ENCODE measurements at regions not wholly inside any gene's neighbourhood (a gene's known extent, or its start where the extent isn't known, plus 50 kb on each side); places are given as distances from the start of the nearest gene placed in this dataset.

DNA sequence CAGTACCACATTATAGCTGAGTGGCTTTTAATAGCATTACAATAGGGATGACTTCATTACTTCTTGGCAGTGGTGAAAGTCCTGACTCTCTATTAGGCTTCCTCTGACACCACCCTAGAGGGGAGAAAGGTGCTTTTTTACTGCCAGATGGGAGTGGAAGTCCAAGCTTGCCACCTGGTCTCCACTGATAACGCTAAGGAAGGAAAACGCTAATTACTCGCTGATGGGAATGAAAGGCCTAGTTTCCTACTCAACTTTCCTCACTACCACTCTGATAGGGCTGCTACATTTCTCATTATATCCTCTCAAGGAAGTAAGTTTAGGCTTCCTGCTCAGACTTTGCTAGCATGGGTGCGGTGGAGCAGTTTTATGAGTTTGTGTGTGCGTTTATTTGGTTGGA lies 62.3 kb upstream of the PAGE3 start:
- Histone ChIP-seq H3K4me3 (no peak overlapping the region), H3K4me1 (no peaks in the 10 kb centered on the region), H3K9me3 (no peaks in the 10 kb centered on the region), H3K36me3 (no peaks in the 10 kb centered on the region), H3K27ac (peak overlapping the region in 1 of 4 donors; percentile 31), H3K27me3 (no peaks in the 10 kb centered on the region)
- TF ChIP-seq, protein P1, sequence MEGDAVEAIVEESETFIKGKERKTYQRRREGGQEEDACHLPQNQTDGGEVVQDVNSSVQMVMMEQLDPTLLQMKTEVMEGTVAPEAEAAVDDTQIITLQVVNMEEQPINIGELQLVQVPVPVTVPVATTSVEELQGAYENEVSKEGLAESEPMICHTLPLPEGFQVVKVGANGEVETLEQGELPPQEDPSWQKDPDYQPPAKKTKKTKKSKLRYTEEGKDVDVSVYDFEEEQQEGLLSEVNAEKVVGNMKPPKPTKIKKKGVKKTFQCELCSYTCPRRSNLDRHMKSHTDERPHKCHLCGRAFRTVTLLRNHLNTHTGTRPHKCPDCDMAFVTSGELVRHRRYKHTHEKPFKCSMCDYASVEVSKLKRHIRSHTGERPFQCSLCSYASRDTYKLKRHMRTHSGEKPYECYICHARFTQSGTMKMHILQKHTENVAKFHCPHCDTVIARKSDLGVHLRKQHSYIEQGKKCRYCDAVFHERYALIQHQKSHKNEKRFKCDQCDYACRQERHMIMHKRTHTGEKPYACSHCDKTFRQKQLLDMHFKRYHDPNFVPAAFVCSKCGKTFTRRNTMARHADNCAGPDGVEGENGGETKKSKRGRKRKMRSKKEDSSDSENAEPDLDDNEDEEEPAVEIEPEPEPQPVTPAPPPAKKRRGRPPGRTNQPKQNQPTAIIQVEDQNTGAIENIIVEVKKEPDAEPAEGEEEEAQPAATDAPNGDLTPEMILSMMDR (IDR thresholded peaks at IDR 0.05) = no peak
- no peak for TF ChIP-seq POLR2A (IDR thresholded peaks at IDR 0.05)
- TF ChIP-seq POLR2AphosphoS5 (IDR thresholded peaks at IDR 0.05) = peak; percentile 25
- TF ChIP-seq EP300 (IDR thresholded peaks at IDR 0.05) = no peak
- WGBS, 2 donors (ENCODE audit: low coverage in 1 of 2) = 83 to 86% methylated on average over 3 to 5 of the region's 5 CpGs
- ATAC-seq = peak; percentile 82

DNA sequence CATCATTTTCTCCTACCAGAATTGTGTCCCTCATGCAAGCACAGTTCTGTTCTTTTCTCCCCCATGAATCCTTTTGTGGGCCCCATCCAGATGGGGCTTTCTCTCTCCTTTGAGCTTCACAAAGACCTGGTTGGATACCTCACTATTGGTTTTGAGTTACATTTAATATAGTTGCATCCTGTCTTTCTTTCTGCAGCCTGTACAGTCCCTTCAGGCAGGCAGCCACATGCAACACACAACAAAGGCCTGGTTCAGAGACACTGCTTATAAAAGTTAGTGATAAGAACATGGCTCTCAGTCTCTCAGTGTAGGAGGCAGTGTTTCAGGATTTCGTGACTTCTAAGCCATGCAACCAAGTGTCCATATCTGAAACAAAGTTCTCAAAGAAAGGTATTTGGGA lies 70.6 kb upstream of the PAGE3 start:
- Histone ChIP-seq H3K4me3 (no peak overlapping the region), H3K4me1 (no peaks in the 10 kb centered on the region), H3K27me3 (no peaks in the 10 kb centered on the region), H3K36me3 (no peaks in the 10 kb centered on the region), H3K9me3 (no peaks in the 10 kb centered on the region), H3K27ac (no peak overlapping the region)
- no peak for ATAC-seq
- no CpG with 5 or more reads among the region's 1 CpG for WGBS, 2 donors (ENCODE audit: low coverage in 1 of 2)
- TF ChIP-seq EP300 (IDR thresholded peaks at IDR 0.05) (no peak), POLR2AphosphoS5 (IDR thresholded peaks at IDR 0.05) (no peak), POLR2A (IDR thresholded peaks at IDR 0.05) (no peak)
- TF ChIP-seq, protein P1 (IDR thresholded peaks at IDR 0.05) = no peak

DNA sequence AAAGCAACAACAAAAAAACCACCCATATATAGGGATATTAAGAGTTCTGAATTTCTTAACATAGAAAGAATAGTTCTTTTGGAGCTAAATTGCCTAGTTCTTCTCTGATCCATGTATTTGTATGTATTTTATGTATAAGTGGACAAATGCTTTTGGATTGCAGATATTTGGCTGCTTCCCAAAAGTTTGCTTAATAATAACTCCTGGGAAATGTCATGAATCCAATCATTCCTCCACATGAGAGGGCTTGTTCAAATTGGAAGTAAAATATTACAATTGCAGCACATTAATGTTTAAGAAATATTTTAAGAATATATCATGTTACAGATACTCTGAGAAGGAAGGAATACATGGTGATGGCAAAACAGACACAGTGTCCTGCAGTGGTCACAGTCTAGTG lies 71.5 kb upstream of the PAGE3 start:
- TF ChIP-seq POLR2AphosphoS5 (IDR thresholded peaks at IDR 0.05) (no peak), EP300 (IDR thresholded peaks at IDR 0.05) (no peak), POLR2A (IDR thresholded peaks at IDR 0.05) (no peak)
- TF ChIP-seq, protein P1 (IDR thresholded peaks at IDR 0.05) = no peak
- no peak overlapping the region for H3K4me3 ChIP-seq
- H3K4me1 ChIP-seq = no peaks in the 10 kb centered on the region
- H3K27me3 ChIP-seq = no peaks in the 10 kb centered on the region
- H3K36me3 ChIP-seq = no peaks in the 10 kb centered on the region
- no peak overlapping the region for H3K27ac ChIP-seq
- H3K9me3 ChIP-seq = no peaks in the 10 kb centered on the region
- ATAC-seq = no peak

DNA sequence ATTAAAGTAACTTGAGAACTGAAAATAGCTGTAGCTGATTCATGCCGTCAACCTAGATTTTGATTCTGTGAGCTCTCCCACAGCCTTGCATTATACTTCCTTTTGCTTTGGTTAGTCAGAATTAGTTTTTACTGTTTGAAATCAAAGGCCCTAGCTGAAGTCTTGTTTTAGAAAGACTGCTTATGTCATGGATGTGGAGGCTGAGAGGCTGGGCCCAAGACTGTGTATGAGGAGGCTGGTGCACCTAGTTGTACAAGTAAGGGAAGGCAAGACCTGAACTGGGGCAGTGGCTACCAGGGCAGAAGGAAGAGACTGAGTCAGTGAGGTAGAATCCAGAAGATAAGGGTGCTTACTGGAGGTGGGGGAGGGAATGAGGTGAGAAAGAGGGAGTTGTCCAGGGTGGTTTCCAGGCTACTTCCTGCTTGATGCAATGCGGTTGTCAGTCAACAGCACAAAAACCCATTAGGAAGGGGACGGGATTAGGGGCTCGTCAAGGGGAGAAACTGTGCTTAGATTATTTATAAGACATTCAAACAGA lies 76.2 kb upstream of the PAGE3 start:
- H3K4me1 ChIP-seq = no peaks in the 10 kb centered on the region
- H3K27ac ChIP-seq = no peak overlapping the region
- no peaks in the 10 kb centered on the region for H3K27me3 ChIP-seq
- no peak for ATAC-seq
- 68 to 83% methylated on average over 2 to 3 of the region's 4 CpGs for WGBS, 2 donors (ENCODE audit: low coverage in 1 of 2)
- H3K36me3 ChIP-seq = no peaks in the 10 kb centered on the region
- H3K4me3 ChIP-seq = no peak overlapping the region
- H3K9me3 ChIP-seq = no peaks in the 10 kb centered on the region
- no peak for TF ChIP-seq POLR2AphosphoS5 (IDR thresholded peaks at IDR 0.05)
- TF ChIP-seq, protein P1 (IDR thresholded peaks at IDR 0.05) = no peak

DNA sequence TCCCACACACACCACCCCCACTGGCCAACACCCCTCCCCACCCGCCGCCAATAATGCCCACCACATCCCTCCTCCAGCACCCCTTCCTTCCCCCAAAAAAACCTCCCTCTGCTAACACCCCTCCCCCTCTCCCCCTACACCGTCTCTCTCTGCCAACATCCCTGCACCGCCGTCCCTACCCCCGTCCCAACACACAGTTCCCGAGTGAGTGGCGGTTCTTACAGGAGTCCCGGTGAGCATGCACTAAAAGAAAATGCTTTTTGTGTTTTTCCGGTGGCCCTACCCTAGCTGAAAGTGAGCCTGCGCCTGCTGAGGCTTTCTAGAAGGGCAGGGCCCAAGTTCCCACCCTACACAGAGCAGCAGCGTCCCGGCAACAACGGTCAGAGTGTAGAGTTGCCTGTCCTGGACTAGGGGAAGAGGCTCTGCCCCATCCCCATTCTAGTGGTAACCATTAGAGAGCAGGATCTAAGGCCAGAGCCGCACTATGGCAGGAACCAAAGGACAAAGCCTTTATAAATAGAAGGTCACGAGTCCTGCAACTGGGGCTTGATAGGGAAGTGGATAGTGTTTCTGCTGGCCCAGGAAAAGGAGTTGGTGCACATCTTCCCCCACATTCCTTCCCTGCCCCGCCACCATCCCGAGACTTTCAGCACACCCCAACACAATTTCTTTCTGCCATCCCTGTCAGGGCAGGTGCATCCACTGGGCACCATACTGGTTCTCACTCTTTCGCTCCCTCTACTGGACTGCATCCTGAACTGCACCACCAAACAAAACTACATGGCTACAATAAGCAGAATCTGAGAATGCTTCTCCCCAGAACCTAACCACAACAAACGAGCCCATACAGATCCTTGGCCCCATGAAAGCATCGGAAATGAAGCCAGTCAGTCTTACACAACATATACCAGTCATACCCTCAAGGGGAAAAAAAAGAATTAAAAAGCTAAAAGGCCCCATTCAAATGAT lies 78.1 kb upstream of the PAGE3 start:
- ATAC-seq = no peak
- 36% methylated on average over 6 of the region's 21 CpGs; no CpG with 5 or more reads in 1 of the 2 donors for WGBS, 2 donors (ENCODE audit: low coverage in 1 of 2)
- Histone ChIP-seq H3K27ac (no peak overlapping the region), H3K4me1 (no peaks in the 10 kb centered on the region), H3K36me3 (no peaks in the 10 kb centered on the region), H3K9me3 (no peaks in the 10 kb centered on the region), H3K27me3 (no peaks in the 10 kb centered on the region), H3K4me3 (no peak overlapping the region)
- TF ChIP-seq, protein P1 (IDR thresholded peaks at IDR 0.05) = peak in 3 of 4 experiments; percentile 10 to 48 (median 28)
- TF ChIP-seq POLR2AphosphoS5 (IDR thresholded peaks at IDR 0.05) (no peak), POLR2A (IDR thresholded peaks at IDR 0.05) (no peak), EP300 (IDR thresholded peaks at IDR 0.05) (no peak)
